HepG2 (cell line): ENCODE measurements at regions not wholly inside any gene's neighbourhood (a gene's known extent, or its start where the extent isn't known, plus 50 kb on each side); places are given as distances from the start of the nearest gene placed in this dataset.

Source experiments
- ATAC-seq: fragments of 200-7000 bp; cut with Tn5 transposase; 3 replicates; pipeline ENCODE4 v1.9.1; 2020; ENCODE audit warnings: mild to moderate bottlenecking, moderate library complexity
- BruUV-seq: library from RNA; stranded (reverse); fragments of 400-500 nt; replicated peaks from 2 replicates; lab custom pipeline; 2021; lab: Mats Ljungman, UMichigan
- CTCF ChIA-PET: fragments of 300-600 bp; formaldehyde crosslinking; extraction: SDS; loops from one replicate; lab custom pipeline; 2021; ENCODE audit warnings: low total read pairs, inconsistent platforms, low intra/inter-chr PET ratio; lab: Yijun Ruan, JAX
- POLR2A ChIA-PET: fragments of 350-600 bp; sonication (Branson Sonifier 250); formaldehyde crosslinking; loops from one replicate; lab custom pipeline; 2020; ENCODE audit warnings: antibody characterized with exemption, inconsistent platforms; lab: Yijun Ruan, JAX
- DNase-seq: peaks from one replicate; pipeline ENCODE4 v3.0.0-alpha.2; 2015; ENCODE audit warnings: low spot score
- FAIRE-seq: peaks from 3 replicates; lab custom pipeline; 2011; peaks lifted over from hg19 to GRCh38; lab: Jason Lieb, UNC
- H2AFZ ChIP-seq: one replicate; pipeline ENCODE4 v1.6.1; 2011; ENCODE audit warnings: low read length, inconsistent platforms
- H3K27ac ChIP-seq: fragments of 300-600 bp; 3 replicates; pipeline ENCODE4 v1.8.0; 2011; ENCODE audit warnings: mixed run types, mild to moderate bottlenecking, mixed read lengths, low read length, inconsistent platforms; ENCODE audit not compliant: insufficient read depth; ENCODE audit errors: extremely low read length
- H3K27me3 ChIP-seq, 2 experiments: fragments of 200-600 bp in 1 of 2; 2 replicates in 1 of 2; 3 replicates in 1 of 2; pipeline versions ENCODE4 v1.6.0 to v1.8.0; 2011; ENCODE audit warnings: low read length in 2 of 2, mild to moderate bottlenecking in 2 of 2, moderate library complexity in 2 of 2, inconsistent platforms in 1 of 2; ENCODE audit not compliant: insufficient read depth in 2 of 2, control insufficient read depth in 1 of 2
- H3K36me3 ChIP-seq, 2 experiments: fragments of 200-600 bp in 1 of 2; replicated peaks in 1 of 2; 2 replicates in 1 of 2; 3 replicates in 1 of 2; pipeline versions ENCODE4 v1.5.1 to v1.8.0; 2011; ENCODE audit warnings: low read length in 2 of 2, inconsistent platforms in 1 of 2; ENCODE audit not compliant: insufficient read depth in 2 of 2, control insufficient read depth in 1 of 2
- H3K4me1 ChIP-seq: 2 replicates; pipeline ENCODE4 v1.5.1; 2012; ENCODE audit warnings: low read length, inconsistent platforms; ENCODE audit not compliant: insufficient read depth
- H3K4me2 ChIP-seq: 2 replicates; pipeline ENCODE4 v1.6.0; 2011; ENCODE audit warnings: low read depth, low read length, inconsistent platforms
- H3K4me3 ChIP-seq, 3 experiments: fragments of 200-600 bp in 1 of 3; sonication (generic), shearing (Covaris generic) in 1 of 3; replicated peaks in 1 of 3; 2 replicates each; pipeline ENCODE4 v1.5.1; 2011 to 2016; ENCODE audit warnings: low read length in 3 of 3, inconsistent platforms in 2 of 3, low read depth in 2 of 3, mild to moderate bottlenecking in 2 of 3, control low read depth in 1 of 3, mixed read lengths in 1 of 3; ENCODE audit not compliant: insufficient read depth in 1 of 3
- H3K79me2 ChIP-seq: one replicate; pipeline ENCODE4 v1.6.1; 2011; ENCODE audit warnings: low read length, inconsistent platforms; ENCODE audit not compliant: insufficient read depth
- H3K9ac ChIP-seq: 2 replicates; pipeline ENCODE4 v1.6.0; 2011; ENCODE audit warnings: mild to moderate bottlenecking, low read depth, low read length, inconsistent platforms; ENCODE audit not compliant: insufficient read depth
- H3K9me3 ChIP-seq: 2 replicates; pipeline ENCODE4 v1.5.1; 2012; ENCODE audit warnings: mild to moderate bottlenecking, low read length
- H4K20me1 ChIP-seq: 2 replicates; pipeline ENCODE4 v1.6.0; 2011; ENCODE audit warnings: inconsistent platforms, mild to moderate bottlenecking, low read length, moderate library complexity; ENCODE audit not compliant: insufficient read depth
- CHD4 ChIP-seq: fragments of 200-600 bp; sonication (generic); IDR thresholded peaks from 2 replicates; pipeline ENCODE4 v1.7.0; 2017; ENCODE audit warnings: mild to moderate bottlenecking, low read length, borderline replicate concordance
- DMTF1 ChIP-seq: sonication (generic); formaldehyde crosslinking; IDR thresholded peaks from 2 replicates; pipeline ENCODE4 v1.4.0; 2020; ENCODE audit warnings: mild to moderate bottlenecking, missing genetic modification reagents
- GTF3A ChIP-seq: sonication (generic); formaldehyde crosslinking; conservative IDR thresholded peaks from 2 replicates; pipeline ENCODE4 v1.4.0; 2020; ENCODE audit warnings: mild to moderate bottlenecking, missing genetic modification reagents
- HBP1 ChIP-seq: IDR thresholded peaks from 2 replicates; pipeline ENCODE4 v1.6.1; 2016; ENCODE audit warnings: low read depth, control low read depth
- KDM2A ChIP-seq: sonication (generic); formaldehyde crosslinking; IDR thresholded peaks from 2 replicates; pipeline ENCODE4 v1.4.0; 2020; ENCODE audit warnings: low read depth, missing genetic modification reagents, borderline replicate concordance
- KMT2A ChIP-seq: sonication (generic); formaldehyde crosslinking; IDR thresholded peaks from 2 replicates; pipeline ENCODE4 v1.4.0; 2020; ENCODE audit warnings: missing genetic modification reagents
- PHB2 ChIP-seq: fragments of 450-650 bp; IDR thresholded peaks from 2 replicates; pipeline ENCODE4 v1.6.1; 2018; ENCODE audit not compliant: partially characterized antibody
- RBM22 ChIP-seq: fragments of 200-400 bp; formaldehyde crosslinking; optimal IDR thresholded peaks from 2 replicates; pipeline ENCODE3; 2017; ENCODE audit warnings: mild to moderate bottlenecking, low read length, moderate library complexity
- SALL1 ChIP-seq: sonication (generic); formaldehyde crosslinking; IDR thresholded peaks from 2 replicates; pipeline ENCODE4 v1.8.0; 2022; ENCODE audit warnings: mild to moderate bottlenecking, missing genetic modification reagents
- SMARCC2 ChIP-seq: fragments of 450-650 bp; IDR thresholded peaks from 2 replicates; pipeline ENCODE4 v1.6.1; 2017; ENCODE audit warnings: antibody characterized with exemption, mild to moderate bottlenecking
- SOX6 ChIP-seq, 2 experiments: fragments of 450-650 bp in 1 of 2; sonication (generic) in 1 of 2; formaldehyde crosslinking in 1 of 2; IDR thresholded peaks; 2 replicates each; pipeline versions ENCODE4 v1.4.0 to v1.6.1; 2017 to 2020; ENCODE audit warnings: antibody characterized with exemption in 1 of 2, mild to moderate bottlenecking in 1 of 2, missing genetic modification reagents in 1 of 2
- SP4 ChIP-seq: sonication (generic); formaldehyde crosslinking; IDR thresholded peaks from 2 replicates; pipeline ENCODE4 v1.8.1; 2023; ENCODE audit warnings: mild to moderate bottlenecking, missing genetic modification reagents
- ZNF10 ChIP-seq: sonication (generic); formaldehyde crosslinking; IDR thresholded peaks from 2 replicates; pipeline ENCODE4 v1.4.0; 2020; ENCODE audit warnings: mild to moderate bottlenecking, low read depth, missing genetic modification reagents, borderline replicate concordance
- ZNF354B ChIP-seq: sonication (generic); formaldehyde crosslinking; IDR thresholded peaks from 2 replicates; pipeline ENCODE4 v1.8.0; 2022; ENCODE audit warnings: mild to moderate bottlenecking, missing genetic modification reagents
- ZNF556 ChIP-seq: sonication (generic); formaldehyde crosslinking; IDR thresholded peaks from 2 replicates; pipeline ENCODE4 v1.4.0; 2020; ENCODE audit warnings: mild to moderate bottlenecking, missing genetic modification reagents, borderline replicate concordance
- ZNF598 ChIP-seq: sonication (generic); formaldehyde crosslinking; IDR thresholded peaks from 2 replicates; pipeline ENCODE4 v1.5.1; 2020; ENCODE audit warnings: mild to moderate bottlenecking, missing genetic modification reagents, borderline replicate concordance
- ZNF879 ChIP-seq: sonication (generic); formaldehyde crosslinking; IDR thresholded peaks from 2 replicates; pipeline ENCODE4 v1.8.1; 2023; ENCODE audit warnings: missing genetic modification reagents
- WGBS: methylation state at CpG from one replicate; pipeline ENCODE4 v1.1.6; 2017; ENCODE audit warnings: low lambda C conversion rate; 5-methylcytosine and 5-hydroxymethylcytosine counted together
- in situ Hi-C: cut with HindIII; loops from 2 replicates; pipeline ENCODE4 v1.10.0; 2017; ENCODE audit warnings: low pct_unique_long_range_greater_than_20kb; ENCODE audit not compliant: extremely low pct_ligation_motif_present
- intact Hi-C: fragments of 100-400 bp; cut with micrococcal nuclease; formaldehyde crosslinking; loops from one replicate; pipeline ENCODE4 v1.10.0; 2022; ENCODE audit not compliant: unreplicated experiment
- TF ChIP-seq, protein P1 (sequence below): sonication (generic); formaldehyde crosslinking; IDR thresholded peaks from 2 replicates; pipeline ENCODE4 v1.4.0; 2020; ENCODE audit warnings: missing genetic modification reagents, borderline replicate concordance

DNA sequence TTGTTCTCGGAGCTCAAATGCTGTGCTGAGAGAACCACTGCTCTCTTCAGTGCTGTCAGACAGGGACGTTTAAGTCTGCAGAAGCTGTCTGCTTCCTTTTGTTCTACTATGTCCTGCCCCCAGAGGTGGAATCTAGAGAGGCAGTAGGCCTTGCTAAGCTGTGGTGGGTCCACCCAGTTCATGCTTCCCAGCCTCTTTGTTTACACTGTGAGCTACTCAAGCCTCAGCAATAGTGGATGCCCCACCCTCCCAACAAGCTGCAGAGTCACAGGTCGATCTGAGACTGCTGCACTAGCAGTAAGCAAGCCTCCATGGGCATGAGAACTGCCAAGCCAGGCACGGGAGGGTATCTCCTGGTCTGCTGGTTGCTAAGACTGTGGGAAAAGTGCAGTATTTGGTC is 102.8 kb upstream of the SRD5A2 start (continued):
- peak; percentile 49; the same call in 1 of the 2 replicates for TF ChIP-seq ZNF598 (CRISPR knock-in tag)

DNA sequence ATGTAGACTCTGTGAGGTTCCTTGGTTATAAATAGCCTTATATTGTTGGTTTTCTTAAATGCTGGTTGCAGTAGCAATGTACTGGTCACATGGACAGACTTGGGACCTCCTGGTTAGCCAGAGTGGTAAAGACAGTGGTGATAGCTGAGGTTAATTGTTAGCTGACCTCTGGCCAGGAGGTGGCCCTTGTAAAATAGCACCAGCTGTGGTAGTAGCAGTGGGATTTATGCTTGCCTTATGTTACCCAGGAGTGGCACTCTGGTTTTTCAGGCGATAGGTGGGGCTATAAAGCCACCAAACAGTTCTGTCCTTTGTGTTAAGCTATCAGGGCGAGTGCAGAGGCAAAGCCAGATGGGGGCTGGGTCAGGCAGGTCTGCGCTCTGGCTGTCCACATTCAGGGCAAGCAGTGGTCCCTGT is 94.8 kb upstream of the SRD5A2 start:
- FAIRE-seq (peak; percentile 72), ATAC-seq (peak; percentile 99), DNase-seq (peak; percentile 71)
- Histone ChIP-seq H3K79me2 (no peaks in the 10 kb centered on the region), H3K27me3 (no peaks in the 10 kb centered on the region), H3K4me2 (peak overlapping the region; percentile 45), H3K9me3 (peaks cover 5% of the 10 kb centered on the region; the same call in 1 of the 2 replicates), H2AFZ (no peak overlapping the region), H3K9ac (no peak overlapping the region), H3K4me3 (no peak overlapping the region), H4K20me1 (no peaks in the 10 kb centered on the region), H3K4me1 (no peaks in the 10 kb centered on the region), H3K36me3 (no peaks in the 10 kb centered on the region), H3K27ac (no peak overlapping the region)
- POLR2A ChIA-PET = no interaction called here
- BruUV-seq = no TSS peak
- in situ Hi-C loops (loop anchor here (25.0 kb wide), 2 partner anchors 162 to 462 kb away; no protein-coding TSS in a partner anchor), intact Hi-C loops (no loop called here)
- CTCF ChIA-PET = interaction anchor here (1.1 kb wide), 1 partner anchor 460 kb away, joined by 3 read pairs; no protein-coding TSS in a partner anchor
- 0% methylated on average over 3 of the region's 3 CpGs for WGBS
- no peak for TF ChIP-seq RBM22
- no peak for TF ChIP-seq ZNF879 (CRISPR knock-in tag)
- TF ChIP-seq KDM2A (CRISPR knock-in tag) = 0 out of 2 replicates have a peak, but pooled peaks have one; percentile 37
- TF ChIP-seq HBP1 (CRISPR knock-in tag) = no peak
- TF ChIP-seq ZNF10 (CRISPR knock-in tag) = no peak
- TF ChIP-seq SMARCC2 = no peak
- no peak for TF ChIP-seq ZNF556 (CRISPR knock-in tag)
- TF ChIP-seq KMT2A (CRISPR knock-in tag) = no peak
- no peak for TF ChIP-seq SP4 (CRISPR knock-in tag)
- TF ChIP-seq PHB2 = no peak
- no peak for TF ChIP-seq CHD4
- TF ChIP-seq ZNF354B (CRISPR knock-in tag) = no peak
- peak; percentile 27; the same call in 1 of the 2 replicates for TF ChIP-seq SALL1 (CRISPR knock-in tag)
- no peak for TF ChIP-seq GTF3A (CRISPR knock-in tag)
- TF ChIP-seq, protein P1, sequence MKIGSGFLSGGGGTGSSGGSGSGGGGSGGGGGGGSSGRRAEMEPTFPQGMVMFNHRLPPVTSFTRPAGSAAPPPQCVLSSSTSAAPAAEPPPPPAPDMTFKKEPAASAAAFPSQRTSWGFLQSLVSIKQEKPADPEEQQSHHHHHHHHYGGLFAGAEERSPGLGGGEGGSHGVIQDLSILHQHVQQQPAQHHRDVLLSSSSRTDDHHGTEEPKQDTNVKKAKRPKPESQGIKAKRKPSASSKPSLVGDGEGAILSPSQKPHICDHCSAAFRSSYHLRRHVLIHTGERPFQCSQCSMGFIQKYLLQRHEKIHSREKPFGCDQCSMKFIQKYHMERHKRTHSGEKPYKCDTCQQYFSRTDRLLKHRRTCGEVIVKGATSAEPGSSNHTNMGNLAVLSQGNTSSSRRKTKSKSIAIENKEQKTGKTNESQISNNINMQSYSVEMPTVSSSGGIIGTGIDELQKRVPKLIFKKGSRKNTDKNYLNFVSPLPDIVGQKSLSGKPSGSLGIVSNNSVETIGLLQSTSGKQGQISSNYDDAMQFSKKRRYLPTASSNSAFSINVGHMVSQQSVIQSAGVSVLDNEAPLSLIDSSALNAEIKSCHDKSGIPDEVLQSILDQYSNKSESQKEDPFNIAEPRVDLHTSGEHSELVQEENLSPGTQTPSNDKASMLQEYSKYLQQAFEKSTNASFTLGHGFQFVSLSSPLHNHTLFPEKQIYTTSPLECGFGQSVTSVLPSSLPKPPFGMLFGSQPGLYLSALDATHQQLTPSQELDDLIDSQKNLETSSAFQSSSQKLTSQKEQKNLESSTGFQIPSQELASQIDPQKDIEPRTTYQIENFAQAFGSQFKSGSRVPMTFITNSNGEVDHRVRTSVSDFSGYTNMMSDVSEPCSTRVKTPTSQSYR (CRISPR knock-in tag) = peak; percentile 56; the same call in 1 of the 2 replicates
- no peak for TF ChIP-seq SOX6 (IDR thresholded peaks at IDR 0.05)
- TF ChIP-seq SOX6 (CRISPR knock-in tag; IDR thresholded peaks at IDR 0.05) = no peak
- no peak for TF ChIP-seq DMTF1 (CRISPR knock-in tag)
